H9 (cell line): ENCODE measurements at regions not wholly inside any gene's neighbourhood (a gene's known extent, or its start where the extent isn't known, plus 50 kb on each side); places are given as distances from the start of the nearest gene placed in this dataset.

ENCODE experiments used
- DNase-seq: peaks from one replicate; pipeline ENCODE4 v3.0.0-alpha.2; 2017
- H2AFZ ChIP-seq: one replicate; pipeline ENCODE4 v1.6.1; 2013; ENCODE audit warnings: mild to moderate bottlenecking, low read length, control low read depth, moderate library complexity
- H2AK5ac ChIP-seq: 2 replicates; pipeline ENCODE4 v1.6.1; 2013; ENCODE audit warnings: low read length, control low read depth, mixed read lengths; ENCODE audit not compliant: insufficient read length
- H2BK120ac ChIP-seq: one replicate; pipeline ENCODE4 v1.6.1; 2013; ENCODE audit warnings: low read depth, mild to moderate bottlenecking, low read length, control low read depth, inconsistent platforms; ENCODE audit not compliant: poor library complexity, severe bottlenecking
- H2BK12ac ChIP-seq: 2 replicates; pipeline ENCODE4 v1.6.1; 2013; ENCODE audit warnings: low read length, control low read depth, mixed read lengths, low read depth; ENCODE audit not compliant: insufficient read length
- H2BK15ac ChIP-seq: 2 replicates; pipeline ENCODE4 v1.6.1; 2013; ENCODE audit warnings: low read depth, low read length, control low read depth
- H2BK20ac ChIP-seq: one replicate; pipeline ENCODE4 v1.6.1; 2013; ENCODE audit warnings: low read depth, mild to moderate bottlenecking, low read length, control low read depth, inconsistent platforms; ENCODE audit not compliant: poor library complexity, severe bottlenecking
- H2BK5ac ChIP-seq: 2 replicates; pipeline ENCODE4 v1.6.1; 2013; ENCODE audit warnings: low read length, control low read depth, mixed read lengths; ENCODE audit not compliant: insufficient read length
- H3K14ac ChIP-seq: 2 replicates; pipeline ENCODE4 v1.6.1; 2013; ENCODE audit warnings: low read length, control low read depth; ENCODE audit not compliant: insufficient read depth
- H3K18ac ChIP-seq: 2 replicates; pipeline ENCODE4 v1.6.1; 2013; ENCODE audit warnings: low read depth, mild to moderate bottlenecking, mixed read lengths, low read length, control low read depth; ENCODE audit not compliant: insufficient read length
- H3K23ac ChIP-seq: 2 replicates; pipeline ENCODE4 v1.6.1; 2013; ENCODE audit warnings: low read length, control low read depth, mixed read lengths, low read depth; ENCODE audit not compliant: insufficient read length
- H3K23me2 ChIP-seq: 2 replicates; pipeline ENCODE4 v1.6.1; 2013; ENCODE audit warnings: low read depth, mild to moderate bottlenecking, mixed read lengths, low read length, control low read depth; ENCODE audit not compliant: insufficient read length, poor library complexity, severe bottlenecking
- H3K27ac ChIP-seq: 2 replicates; pipeline ENCODE4 v1.5.1; 2013; ENCODE audit warnings: low read length, control low read depth, mixed read lengths, low read depth; ENCODE audit not compliant: insufficient read length
- H3K27me3 ChIP-seq: 2 replicates; pipeline ENCODE4 v1.6.1; 2013; ENCODE audit warnings: low read length, control low read depth, inconsistent platforms; ENCODE audit not compliant: insufficient read depth
- H3K4ac ChIP-seq: 2 replicates; pipeline ENCODE4 v1.6.1; 2013; ENCODE audit warnings: low read depth, mild to moderate bottlenecking, control low read depth, inconsistent platforms, low read length, moderate library complexity
- H3K4me1 ChIP-seq: 2 replicates; pipeline ENCODE4 v1.6.1; 2013; ENCODE audit warnings: low read length, control low read depth, inconsistent platforms; ENCODE audit not compliant: insufficient read depth
- H3K4me2 ChIP-seq: 2 replicates; pipeline ENCODE4 v1.6.1; 2013; ENCODE audit warnings: low read length, control low read depth, mixed read lengths; ENCODE audit not compliant: insufficient read length, insufficient read depth
- H3K56ac ChIP-seq: 2 replicates; pipeline ENCODE4 v1.6.1; 2013; ENCODE audit warnings: low read depth, mild to moderate bottlenecking, mixed read lengths, low read length, control low read depth; ENCODE audit not compliant: insufficient read length
- H3K79me1 ChIP-seq: 2 replicates; pipeline ENCODE4 v1.6.1; 2013; ENCODE audit warnings: low read depth, mild to moderate bottlenecking, moderate library complexity, low read length, control low read depth, inconsistent platforms; ENCODE audit not compliant: insufficient read depth, poor library complexity, severe bottlenecking
- H3K79me2 ChIP-seq: 2 replicates; pipeline ENCODE4 v1.6.1; 2013; ENCODE audit warnings: low read length, control low read depth, inconsistent platforms; ENCODE audit not compliant: insufficient read depth
- H3K9ac ChIP-seq: 2 replicates; pipeline ENCODE4 v1.6.1; 2013; ENCODE audit warnings: low read length, control low read depth, mixed read lengths; ENCODE audit not compliant: insufficient read length; ENCODE audit errors: extremely low read depth
- H3K9me3 ChIP-seq: one replicate; pipeline ENCODE4 v1.6.1; 2013; ENCODE audit warnings: low read depth, low read length, inconsistent platforms; ENCODE audit not compliant: control insufficient read depth
- H3T11ph ChIP-seq: one replicate; pipeline ENCODE4 v1.6.1; 2013; ENCODE audit warnings: mild to moderate bottlenecking, low read length, control low read depth, inconsistent platforms
- H4K20me1 ChIP-seq: one replicate; pipeline ENCODE4 v1.6.1; 2013; ENCODE audit not compliant: control insufficient read depth, insufficient read length, insufficient read depth
- H4K5ac ChIP-seq: 2 replicates; pipeline ENCODE4 v1.6.1; 2013; ENCODE audit warnings: low read depth, mild to moderate bottlenecking, mixed read lengths, low read length, control low read depth; ENCODE audit not compliant: insufficient read length
- H4K8ac ChIP-seq: replicated peaks from 2 replicates; pipeline ENCODE4 v1.6.1; 2013; ENCODE audit warnings: low read length, control low read depth, mixed read lengths, low read depth; ENCODE audit not compliant: insufficient read length
- H4K91ac ChIP-seq: 2 replicates; pipeline ENCODE4 v1.6.1; 2013; ENCODE audit warnings: low read depth, mild to moderate bottlenecking, moderate library complexity, mixed read lengths, low read length, control low read depth; ENCODE audit not compliant: insufficient read length
- H3K27ac Mint-ChIP-seq, 3 experiments: 2 replicates in 2 of 3; 3 replicates in 1 of 3; pipeline ENCODE4 v1.8.0; 2020 to 2021; ENCODE audit warnings: mixed read lengths in 3 of 3, mild to moderate bottlenecking in 1 of 3, moderate library complexity in 1 of 3
- H3K27me3 Mint-ChIP-seq: 2 replicates; pipeline ENCODE4 v1.8.0; 2021; ENCODE audit warnings: low read depth, mild to moderate bottlenecking, moderate library complexity, mixed read lengths
- H3K36me3 Mint-ChIP-seq, 3 experiments: 2 replicates in 2 of 3; 3 replicates in 1 of 3; pipeline ENCODE4 v1.8.0; 2020 to 2021; ENCODE audit warnings: low read depth in 3 of 3, mixed read lengths in 3 of 3; ENCODE audit not compliant: insufficient read depth in 1 of 3
- H3K4me1 Mint-ChIP-seq, 2 experiments: 2 replicates each; pipeline ENCODE4 v1.8.0; 2020; ENCODE audit warnings: mixed read lengths in 2 of 2
- H3K4me3 Mint-ChIP-seq, 2 experiments: 2 replicates in 1 of 2; 3 replicates in 1 of 2; pipeline ENCODE4 v1.8.0; 2020 to 2021; ENCODE audit warnings: mild to moderate bottlenecking in 2 of 2, mixed read lengths in 2 of 2, moderate library complexity in 1 of 2
- H3K9me3 Mint-ChIP-seq, 2 experiments: 2 replicates in 1 of 2; 3 replicates in 1 of 2; pipeline ENCODE4 v1.8.0; 2020; ENCODE audit warnings: mild to moderate bottlenecking in 2 of 2, mixed read lengths in 2 of 2, moderate library complexity in 1 of 2
- WGBS: extraction: QIAGEN DNeasy Blood & Tissue Kit; methylation state at CpG from one replicate; pipeline ENCODE4 v1.1.7; 2013; ENCODE audit warnings: missing lambda C conversion rate, low lambda C conversion rate, mixed read lengths; ENCODE audit not compliant: insufficient read length; ENCODE audit errors: extremely low coverage; 5-methylcytosine and 5-hydroxymethylcytosine counted together
- TF ChIP-seq, protein P1 (sequence below): fragments of 200-600 bp; sonication (generic); conservative IDR thresholded peaks from 3 replicates; pipeline ENCODE4 v1.8.0; 2021; ENCODE audit warnings: antibody characterized with exemption, mild to moderate bottlenecking

DNA sequence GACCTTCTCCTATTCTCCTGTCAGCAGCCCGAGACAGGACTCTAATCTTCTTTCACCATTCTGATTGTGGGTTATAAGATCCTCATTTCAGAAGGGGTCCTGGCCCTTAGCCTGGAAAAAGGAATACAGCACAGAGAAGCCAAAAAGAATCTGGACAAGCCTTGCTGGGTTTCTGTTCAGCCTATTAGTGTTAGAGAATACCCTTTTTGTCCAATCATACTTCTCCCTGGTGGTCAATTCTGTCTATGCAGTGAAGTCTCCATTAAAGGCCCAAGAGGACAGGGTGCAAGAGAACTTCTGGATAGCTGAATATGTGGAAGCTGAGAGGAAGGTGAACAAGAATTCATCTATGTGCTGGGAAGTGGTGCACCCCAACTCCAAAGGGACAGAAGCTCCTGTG lies 105.7 kb upstream of the AGA start:
- Histone ChIP-seq H3K79me2 (no peaks in the 10 kb centered on the region), H4K5ac (no peak overlapping the region), H2BK20ac (no peak overlapping the region), H3K27me3 (no peaks in the 10 kb centered on the region), H3K14ac (no peak overlapping the region), H4K8ac (no peak overlapping the region), H3K9me3 (no peaks in the 10 kb centered on the region), H2BK5ac (no peak overlapping the region), H2BK12ac (no peak overlapping the region), H3T11ph (no peak overlapping the region), H3K4ac (no peak overlapping the region), H3K9ac (no peak overlapping the region), H2BK15ac (no peak overlapping the region), H4K20me1 (no peaks in the 10 kb centered on the region), H3K4me1 (no peaks in the 10 kb centered on the region), H2AFZ (no peak overlapping the region), H3K23me2 (no peaks in the 10 kb centered on the region), H3K18ac (no peak overlapping the region), H2AK5ac (no peak overlapping the region), H4K91ac (no peak overlapping the region), H2BK120ac (no peak overlapping the region), H3K79me1 (no peaks in the 10 kb centered on the region), H3K4me2 (no peak overlapping the region), H3K27ac (no peak overlapping the region), H3K23ac (no peak overlapping the region), H3K56ac (no peak overlapping the region)
- no peaks in the 10 kb centered on the region for H3K4me1 Mint-ChIP-seq
- H3K27ac Mint-ChIP-seq = no peak overlapping the region
- H3K27me3 Mint-ChIP-seq = no peaks in the 10 kb centered on the region
- TF ChIP-seq, protein P1, sequence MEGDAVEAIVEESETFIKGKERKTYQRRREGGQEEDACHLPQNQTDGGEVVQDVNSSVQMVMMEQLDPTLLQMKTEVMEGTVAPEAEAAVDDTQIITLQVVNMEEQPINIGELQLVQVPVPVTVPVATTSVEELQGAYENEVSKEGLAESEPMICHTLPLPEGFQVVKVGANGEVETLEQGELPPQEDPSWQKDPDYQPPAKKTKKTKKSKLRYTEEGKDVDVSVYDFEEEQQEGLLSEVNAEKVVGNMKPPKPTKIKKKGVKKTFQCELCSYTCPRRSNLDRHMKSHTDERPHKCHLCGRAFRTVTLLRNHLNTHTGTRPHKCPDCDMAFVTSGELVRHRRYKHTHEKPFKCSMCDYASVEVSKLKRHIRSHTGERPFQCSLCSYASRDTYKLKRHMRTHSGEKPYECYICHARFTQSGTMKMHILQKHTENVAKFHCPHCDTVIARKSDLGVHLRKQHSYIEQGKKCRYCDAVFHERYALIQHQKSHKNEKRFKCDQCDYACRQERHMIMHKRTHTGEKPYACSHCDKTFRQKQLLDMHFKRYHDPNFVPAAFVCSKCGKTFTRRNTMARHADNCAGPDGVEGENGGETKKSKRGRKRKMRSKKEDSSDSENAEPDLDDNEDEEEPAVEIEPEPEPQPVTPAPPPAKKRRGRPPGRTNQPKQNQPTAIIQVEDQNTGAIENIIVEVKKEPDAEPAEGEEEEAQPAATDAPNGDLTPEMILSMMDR = no peak
- WGBS = no CpG with 5 or more reads among the region's 1 CpG
- H3K4me3 Mint-ChIP-seq = no peak overlapping the region
- DNase-seq = no peak
- peaks cover 0 to 4% of the 10 kb centered on the region in 2 experiments; a peak in 2 of 5 replicates for H3K9me3 Mint-ChIP-seq
- H3K36me3 Mint-ChIP-seq = peaks cover 0 to 5% (median 0%) of the 10 kb centered on the region in 3 experiments; a peak in 1 of 7 replicates
